ENCODE measurements at regions not wholly inside any gene's neighbourhood (a gene's known extent, or its start where the extent isn't known, plus 50 kb on each side); places are given as distances from the start of the nearest gene placed in this dataset.

DNA sequence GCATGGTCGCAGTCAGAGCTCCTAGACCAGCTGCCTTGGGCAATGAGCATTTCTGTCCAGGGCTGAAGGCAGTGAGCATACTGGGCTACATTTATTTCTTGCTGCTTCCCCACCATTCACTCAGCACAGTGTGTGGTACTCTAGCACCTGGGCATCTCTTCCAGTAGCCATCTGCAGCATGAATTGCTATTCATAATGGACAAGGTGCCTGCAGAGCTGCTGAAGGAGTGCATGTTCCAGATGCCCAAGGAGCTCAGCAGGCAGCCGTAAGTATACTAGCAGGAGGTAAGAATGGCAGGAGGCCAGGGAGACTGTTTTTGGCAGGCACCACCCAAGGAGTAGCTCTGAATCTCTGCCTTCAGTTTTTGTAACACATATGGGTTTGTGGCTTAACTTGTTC is 110.4 kb upstream of the RXFP1 start:
- H2AFZ ChIP-seq (ENCODE audit: low read length): no peak overlapping the region
- no peak overlapping the region for H2BK15ac ChIP-seq (ENCODE audit: low read depth, low read length)
- no peak overlapping the region for H3K27ac Mint-ChIP-seq
- no peaks in the 10 kb centered on the region; the same call in 1 of the 2 replicates for H3K27me3 Mint-ChIP-seq (ENCODE audit: low read depth)
- no peak overlapping the region for H3K27ac ChIP-seq (ENCODE audit: insufficient read length, low read depth, low read length)
- H2BK12ac ChIP-seq (ENCODE audit: insufficient read length, low read depth, low read length): no peak overlapping the region
- H2AK5ac ChIP-seq (ENCODE audit: insufficient read length, low read length): no peak overlapping the region
- no peak overlapping the region for H2BK5ac ChIP-seq (ENCODE audit: insufficient read length, low read length)
- no peak overlapping the region for H3K4ac ChIP-seq (ENCODE audit: low read depth, low read length)
- H3K18ac ChIP-seq (ENCODE audit: insufficient read length, low read depth, low read length): no peak overlapping the region
- H2BK120ac ChIP-seq (ENCODE audit: low read depth, low read length, poor library complexity, severe bottlenecking): no peak overlapping the region
- H3K4me1 ChIP-seq (ENCODE audit: insufficient read depth, low read length): no peaks in the 10 kb centered on the region
- no peak overlapping the region for H4K91ac ChIP-seq (ENCODE audit: insufficient read length, low read depth, low read length)
- H3K4me2 ChIP-seq (ENCODE audit: insufficient read depth, insufficient read length, low read length): no peak overlapping the region
- no peak overlapping the region for H3K4me3 Mint-ChIP-seq
- no peaks in the 10 kb centered on the region for H3K79me2 ChIP-seq (ENCODE audit: insufficient read depth, low read length)
- H4K20me1 ChIP-seq (ENCODE audit: control insufficient read depth, insufficient read depth, insufficient read length): no peaks in the 10 kb centered on the region
- peaks cover 0 to 4% (median 0%) of the 10 kb centered on the region in 3 experiments; a peak in 3 of 7 replicates for H3K36me3 Mint-ChIP-seq (ENCODE audit: insufficient read depth in 1 of 3, low read depth in 3 of 3)
- no peak overlapping the region for H3K14ac ChIP-seq (ENCODE audit: insufficient read depth, low read length)
- H3K9ac ChIP-seq (ENCODE audit: extremely low read depth, insufficient read length, low read length): no peak overlapping the region
- no peak overlapping the region for H2BK20ac ChIP-seq (ENCODE audit: low read depth, low read length, poor library complexity, severe bottlenecking)
- no peak for DNase-seq
- H3K9me3 Mint-ChIP-seq: no peaks in the 10 kb centered on the region; a peak in 1 of 5 replicates
- WGBS (ENCODE audit: extremely low coverage, insufficient read length, low lambda C conversion rate): no CpG with 5 or more reads among the region's 2 CpGs
- H3K56ac ChIP-seq (ENCODE audit: insufficient read length, low read depth, low read length): no peak overlapping the region
- TF ChIP-seq, protein P1, sequence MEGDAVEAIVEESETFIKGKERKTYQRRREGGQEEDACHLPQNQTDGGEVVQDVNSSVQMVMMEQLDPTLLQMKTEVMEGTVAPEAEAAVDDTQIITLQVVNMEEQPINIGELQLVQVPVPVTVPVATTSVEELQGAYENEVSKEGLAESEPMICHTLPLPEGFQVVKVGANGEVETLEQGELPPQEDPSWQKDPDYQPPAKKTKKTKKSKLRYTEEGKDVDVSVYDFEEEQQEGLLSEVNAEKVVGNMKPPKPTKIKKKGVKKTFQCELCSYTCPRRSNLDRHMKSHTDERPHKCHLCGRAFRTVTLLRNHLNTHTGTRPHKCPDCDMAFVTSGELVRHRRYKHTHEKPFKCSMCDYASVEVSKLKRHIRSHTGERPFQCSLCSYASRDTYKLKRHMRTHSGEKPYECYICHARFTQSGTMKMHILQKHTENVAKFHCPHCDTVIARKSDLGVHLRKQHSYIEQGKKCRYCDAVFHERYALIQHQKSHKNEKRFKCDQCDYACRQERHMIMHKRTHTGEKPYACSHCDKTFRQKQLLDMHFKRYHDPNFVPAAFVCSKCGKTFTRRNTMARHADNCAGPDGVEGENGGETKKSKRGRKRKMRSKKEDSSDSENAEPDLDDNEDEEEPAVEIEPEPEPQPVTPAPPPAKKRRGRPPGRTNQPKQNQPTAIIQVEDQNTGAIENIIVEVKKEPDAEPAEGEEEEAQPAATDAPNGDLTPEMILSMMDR (conservative IDR thresholded peaks at IDR 0.05): no peak
- H3K4me1 Mint-ChIP-seq: peaks cover 6 to 7% of the 10 kb centered on the region in 2 experiments; a peak in 2 of 4 replicates
- no peak overlapping the region for H4K5ac ChIP-seq (ENCODE audit: insufficient read length, low read depth, low read length)
- no peaks in the 10 kb centered on the region for H3K27me3 ChIP-seq (ENCODE audit: insufficient read depth, low read length)
- H3T11ph ChIP-seq (ENCODE audit: low read length): no peak overlapping the region
- no peaks in the 10 kb centered on the region for H3K79me1 ChIP-seq (ENCODE audit: insufficient read depth, low read depth, low read length, poor library complexity, severe bottlenecking)
- H3K23me2 ChIP-seq (ENCODE audit: insufficient read length, low read depth, low read length, poor library complexity, severe bottlenecking): no peaks in the 10 kb centered on the region
- no peak overlapping the region for H3K23ac ChIP-seq (ENCODE audit: insufficient read length, low read depth, low read length)
- no peaks in the 10 kb centered on the region for H3K9me3 ChIP-seq (ENCODE audit: control insufficient read depth, low read depth, low read length)
- H4K8ac ChIP-seq (replicated peaks; ENCODE audit: insufficient read length, low read depth, low read length): no peak overlapping the region

Measured in H9 (cell line).